ENCODE measurements at regions not wholly inside any gene's neighbourhood (a gene's known extent, or its start where the extent isn't known, plus 50 kb on each side); places are given as distances from the start of the nearest gene placed in this dataset.
"Not testable (repeated sequence)": the region's sequence is repeated elsewhere in the genome, so short reads cannot be mapped to it uniquely, and the experiment has no call there.

- H3K4me3 ChIP-seq; H3K36me3 ChIP-seq (ENCODE audit: control insufficient read depth, insufficient read depth, low read length); BruUV-seq (replicated peaks); POLR2A ChIA-PET; FAIRE-seq; ATAC-seq; H3K4me1 ChIP-seq (replicated peaks in 1 of 2; ENCODE audit: control insufficient read depth in 2 of 2, insufficient read depth in 2 of 2, low read length in 2 of 2); intact Hi-C loops (cut with micrococcal nuclease); H3K27ac ChIP-seq (ENCODE audit: extremely low read depth, low read depth, low read length); H3K4me2 ChIP-seq (ENCODE audit: insufficient read depth, low read length); H3K9me3 ChIP-seq (replicated peaks; ENCODE audit: control insufficient read depth, insufficient read depth, low read depth, low read length); H3K79me2 ChIP-seq (ENCODE audit: control insufficient read depth, insufficient read depth, low read length); CTCF ChIA-PET (ENCODE audit: low intra/inter-chr PET ratio); H3K9ac ChIP-seq (ENCODE audit: insufficient read depth in 1 of 2, low read depth in 2 of 2, low read length in 2 of 2); DNase-seq (ENCODE audit: extremely low read depth in 1 of 4, low spot score in 3 of 4); H3K9me1 ChIP-seq (ENCODE audit: control insufficient read depth, insufficient read depth, low read length); in situ Hi-C loops (cut with MboI); H4K20me1 ChIP-seq (replicated peaks; ENCODE audit: control insufficient read depth, insufficient read depth, low read length); H3K27me3 ChIP-seq (ENCODE audit: control insufficient read depth in 2 of 2, insufficient read depth in 2 of 2, low read length in 2 of 2); H2AFZ ChIP-seq (ENCODE audit: low read depth, low read length): not testable (repeated sequence)
- WGBS (ENCODE audit: insufficient coverage, low coverage, missing lambda C conversion rate) = 3% methylated on average over 11 of the region's 40 CpGs
Measured at GRCh38 chr9:42357604-42358373, 174.3 kb downstream of the SPATA31A6 start.

GRCh38 chr9:42358626-42359247 is 175.3 kb downstream of the SPATA31A6 start:
- H3K4me2 ChIP-seq (ENCODE audit: insufficient read depth, low read length); H3K79me2 ChIP-seq (ENCODE audit: control insufficient read depth, insufficient read depth, low read length); H3K27me3 ChIP-seq (ENCODE audit: control insufficient read depth in 2 of 2, insufficient read depth in 2 of 2, low read length in 2 of 2); H3K4me1 ChIP-seq (replicated peaks in 1 of 2; ENCODE audit: control insufficient read depth in 2 of 2, insufficient read depth in 2 of 2, low read length in 2 of 2); DNase-seq (ENCODE audit: extremely low read depth in 1 of 4, low spot score in 3 of 4); H3K9me1 ChIP-seq (ENCODE audit: control insufficient read depth, insufficient read depth, low read length); H4K20me1 ChIP-seq (replicated peaks; ENCODE audit: control insufficient read depth, insufficient read depth, low read length); POLR2A ChIA-PET; H2AFZ ChIP-seq (ENCODE audit: low read depth, low read length); FAIRE-seq; H3K9ac ChIP-seq (ENCODE audit: insufficient read depth in 1 of 2, low read depth in 2 of 2, low read length in 2 of 2); in situ Hi-C loops (cut with MboI); H3K36me3 ChIP-seq (ENCODE audit: control insufficient read depth, insufficient read depth, low read length); H3K4me3 ChIP-seq; ATAC-seq; H3K27ac ChIP-seq (ENCODE audit: extremely low read depth, low read depth, low read length); BruUV-seq (replicated peaks); CTCF ChIA-PET (ENCODE audit: low intra/inter-chr PET ratio); intact Hi-C loops (cut with micrococcal nuclease); H3K9me3 ChIP-seq (replicated peaks; ENCODE audit: control insufficient read depth, insufficient read depth, low read depth, low read length): not testable (repeated sequence)
- 0% methylated on average over 2 of the region's 2 CpGs for WGBS (ENCODE audit: insufficient coverage, low coverage, missing lambda C conversion rate)

DNA sequence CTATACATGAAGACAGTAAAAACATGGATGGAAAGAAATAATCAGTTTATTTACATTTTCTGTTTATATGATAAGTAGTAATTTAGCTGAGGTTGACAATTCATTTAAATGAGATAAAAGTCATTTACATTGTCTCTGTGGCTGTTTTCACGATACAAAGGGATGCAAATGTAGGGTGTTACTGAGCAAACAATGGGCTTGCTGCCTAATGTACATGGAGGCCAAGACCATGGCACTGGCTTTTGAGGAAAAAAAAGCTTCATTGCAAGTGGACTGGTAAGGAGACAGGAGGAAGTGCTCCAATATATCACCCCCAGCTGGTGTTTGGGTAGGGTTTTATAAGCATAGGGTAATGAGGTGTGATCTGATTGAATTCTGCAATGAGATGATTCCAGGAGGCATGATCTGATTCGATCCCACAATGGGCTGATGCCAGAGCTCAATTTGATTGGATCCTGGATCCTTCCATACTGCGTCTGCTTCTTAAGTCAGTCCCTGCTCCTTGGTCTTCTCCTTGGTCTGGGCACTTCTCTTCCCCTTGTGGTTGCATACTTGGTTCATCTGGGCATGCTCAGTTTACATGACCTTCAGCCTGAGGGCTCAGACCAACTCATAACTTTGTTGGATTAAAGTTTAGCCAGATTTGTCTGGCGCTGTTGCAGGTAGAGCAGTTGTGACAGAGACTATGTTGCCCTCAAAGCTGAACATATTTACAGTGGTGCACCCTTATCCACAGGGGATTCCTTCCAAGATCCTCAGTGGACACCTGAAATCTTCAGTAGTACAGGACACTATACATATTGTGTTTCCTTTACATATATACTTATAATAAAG is 181.2 kb downstream of the SPATA31A6 start:
- H4K20me1 ChIP-seq (replicated peaks; ENCODE audit: control insufficient read depth, insufficient read depth, low read length); DNase-seq (ENCODE audit: extremely low read depth in 1 of 4, low spot score in 3 of 4); H3K4me2 ChIP-seq (ENCODE audit: insufficient read depth, low read length); BruUV-seq (replicated peaks); H3K36me3 ChIP-seq (ENCODE audit: control insufficient read depth, insufficient read depth, low read length); ATAC-seq; intact Hi-C loops (cut with micrococcal nuclease); in situ Hi-C loops (cut with MboI); H3K4me3 ChIP-seq; H2AFZ ChIP-seq (ENCODE audit: low read depth, low read length); FAIRE-seq; POLR2A ChIA-PET; H3K9me1 ChIP-seq (ENCODE audit: control insufficient read depth, insufficient read depth, low read length); H3K9ac ChIP-seq (ENCODE audit: insufficient read depth in 1 of 2, low read depth in 2 of 2, low read length in 2 of 2); H3K79me2 ChIP-seq (ENCODE audit: control insufficient read depth, insufficient read depth, low read length); H3K27ac ChIP-seq (ENCODE audit: extremely low read depth, low read depth, low read length); H3K27me3 ChIP-seq (ENCODE audit: control insufficient read depth in 2 of 2, insufficient read depth in 2 of 2, low read length in 2 of 2); H3K4me1 ChIP-seq (replicated peaks in 1 of 2; ENCODE audit: control insufficient read depth in 2 of 2, insufficient read depth in 2 of 2, low read length in 2 of 2); H3K9me3 ChIP-seq (replicated peaks; ENCODE audit: control insufficient read depth, insufficient read depth, low read depth, low read length); CTCF ChIA-PET (ENCODE audit: low intra/inter-chr PET ratio): not testable (repeated sequence)
- 6% methylated on average over 2 of the region's 4 CpGs for WGBS (ENCODE audit: insufficient coverage, low coverage, missing lambda C conversion rate)
